ENCODE measurements at regions not wholly inside any gene's neighbourhood (a gene's known extent, or its start where the extent isn't known, plus 50 kb on each side); places are given as distances from the start of the nearest gene placed in this dataset.

DNA sequence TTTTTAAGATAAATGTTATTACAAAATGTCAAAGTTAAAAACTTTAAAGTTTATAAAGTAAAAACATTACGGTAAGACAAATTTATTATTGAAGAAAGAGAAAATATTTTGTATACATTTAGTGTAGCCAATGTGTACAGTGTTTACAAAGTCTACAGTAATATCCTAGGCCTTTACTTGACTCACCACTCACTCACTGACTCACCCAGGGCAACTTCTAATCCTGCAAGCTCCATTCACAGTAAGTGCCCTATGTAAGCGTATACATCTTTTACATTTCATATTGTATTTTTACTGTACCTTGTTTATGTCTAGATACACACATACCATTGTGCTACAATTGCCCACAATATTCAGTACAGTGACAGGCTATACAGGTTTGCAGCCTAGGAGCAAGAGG, 448.2 kb downstream of the KCTD12 start:
- Histone ChIP-seq H3K9me3 (ENCODE audit: control insufficient read depth in 1 of 2, low read length in 2 of 2) (no peaks in the 10 kb centered on the region), H3K27me3 (ENCODE audit: low read depth, low read length) (no peaks in the 10 kb centered on the region), H3K36me3 (ENCODE audit: control insufficient read depth in 1 of 2, insufficient read depth in 2 of 2, low read length in 2 of 2) (no peaks in the 10 kb centered on the region), H3K27ac (ENCODE audit: low read length) (no peak overlapping the region), H3K4me1 (ENCODE audit: control insufficient read depth in 1 of 2, insufficient read depth in 2 of 2, low read length in 2 of 2) (no peaks in the 10 kb centered on the region), H3K4me3 (ENCODE audit: low read depth in 1 of 2, low read length in 2 of 2) (no peak overlapping the region)

DNA sequence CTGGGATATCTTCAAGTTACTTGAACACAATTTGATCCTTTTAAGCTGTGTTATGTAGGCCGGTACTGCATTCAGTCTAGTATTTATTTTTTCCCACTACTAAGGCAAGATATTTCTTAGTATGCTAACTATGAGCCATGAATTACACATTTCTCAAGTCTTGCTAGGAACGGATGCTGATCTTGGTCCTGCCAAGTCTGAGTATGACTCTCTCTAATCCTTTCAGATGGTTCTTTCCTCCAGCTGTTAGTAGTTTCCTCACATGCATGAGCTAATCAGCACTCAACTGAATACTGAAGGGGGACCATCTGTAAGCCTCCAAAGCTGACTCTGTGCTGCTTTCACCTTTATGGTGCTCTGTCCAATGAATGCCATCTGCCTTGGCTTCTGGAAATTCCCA, 460.3 kb downstream of the KCTD12 start:
- Histone ChIP-seq H3K27me3 (ENCODE audit: low read depth, low read length) (no peaks in the 10 kb centered on the region), H3K4me1 (ENCODE audit: control insufficient read depth in 1 of 2, insufficient read depth in 2 of 2, low read length in 2 of 2) (no peaks in the 10 kb centered on the region), H3K36me3 (ENCODE audit: control insufficient read depth in 1 of 2, insufficient read depth in 2 of 2, low read length in 2 of 2) (no peaks in the 10 kb centered on the region), H3K9me3 (ENCODE audit: control insufficient read depth in 1 of 2, low read length in 2 of 2) (no peaks in the 10 kb centered on the region), H3K4me3 (ENCODE audit: low read depth in 1 of 2, low read length in 2 of 2) (no peak overlapping the region), H3K27ac (ENCODE audit: low read length) (no peak overlapping the region)

DNA sequence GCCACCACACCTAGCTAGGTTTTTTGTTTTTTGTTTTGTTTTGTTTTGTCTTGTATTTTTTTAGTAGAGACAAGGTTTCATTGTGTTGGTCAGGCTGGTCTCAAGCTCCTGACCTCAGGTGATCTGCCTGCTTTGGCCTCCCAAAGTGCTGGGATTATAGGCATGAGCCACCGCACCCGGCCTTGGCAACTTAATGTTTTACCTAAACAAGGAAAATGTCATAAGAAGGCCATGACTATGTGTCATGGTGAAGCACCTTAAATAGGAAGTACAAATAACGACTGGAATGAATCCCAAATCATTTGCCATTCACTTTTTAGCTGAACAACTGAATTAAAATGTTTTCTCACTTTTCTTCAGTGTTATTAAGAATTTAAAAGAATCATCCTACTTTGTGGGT, 465.2 kb downstream of the KCTD12 start:
- H3K4me1 ChIP-seq (ENCODE audit: control insufficient read depth in 1 of 2, insufficient read depth in 2 of 2, low read length in 2 of 2) = no peaks in the 10 kb centered on the region
- no peaks in the 10 kb centered on the region for H3K36me3 ChIP-seq (ENCODE audit: control insufficient read depth in 1 of 2, insufficient read depth in 2 of 2, low read length in 2 of 2)
- H3K27me3 ChIP-seq (ENCODE audit: low read depth, low read length) = no peaks in the 10 kb centered on the region
- no peak overlapping the region for H3K27ac ChIP-seq (ENCODE audit: low read length)
- no peak overlapping the region for H3K4me3 ChIP-seq (ENCODE audit: low read depth in 1 of 2, low read length in 2 of 2)
- H3K9me3 ChIP-seq (ENCODE audit: control insufficient read depth in 1 of 2, low read length in 2 of 2) = no peaks in the 10 kb centered on the region

DNA sequence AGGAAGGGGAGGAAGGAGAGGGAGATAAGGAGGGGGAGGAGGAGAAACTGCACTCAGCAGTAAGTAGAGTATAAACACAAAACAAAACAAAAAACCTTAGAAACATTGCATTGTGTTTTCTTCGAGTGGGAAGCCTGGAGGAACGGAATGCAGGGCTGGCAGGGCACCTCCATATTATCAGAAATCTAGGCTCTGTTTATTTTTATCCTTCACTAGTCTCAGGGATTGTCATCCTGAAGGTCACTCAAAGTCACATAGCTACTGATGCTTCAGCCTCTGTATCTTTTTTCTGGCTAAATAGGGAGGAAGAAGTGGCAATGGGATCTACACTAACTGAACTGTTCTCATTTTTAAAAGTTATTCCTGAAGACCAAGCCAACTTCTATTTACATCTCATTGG, 467.8 kb downstream of the KCTD12 start:
- Histone ChIP-seq H3K27ac (ENCODE audit: low read length) (no peak overlapping the region), H3K4me3 (ENCODE audit: low read depth in 1 of 2, low read length in 2 of 2) (no peak overlapping the region), H3K27me3 (ENCODE audit: low read depth, low read length) (no peaks in the 10 kb centered on the region), H3K4me1 (ENCODE audit: control insufficient read depth in 1 of 2, insufficient read depth in 2 of 2, low read length in 2 of 2) (no peaks in the 10 kb centered on the region), H3K9me3 (ENCODE audit: control insufficient read depth in 1 of 2, low read length in 2 of 2) (no peaks in the 10 kb centered on the region), H3K36me3 (ENCODE audit: control insufficient read depth in 1 of 2, insufficient read depth in 2 of 2, low read length in 2 of 2) (no peaks in the 10 kb centered on the region)

DNA sequence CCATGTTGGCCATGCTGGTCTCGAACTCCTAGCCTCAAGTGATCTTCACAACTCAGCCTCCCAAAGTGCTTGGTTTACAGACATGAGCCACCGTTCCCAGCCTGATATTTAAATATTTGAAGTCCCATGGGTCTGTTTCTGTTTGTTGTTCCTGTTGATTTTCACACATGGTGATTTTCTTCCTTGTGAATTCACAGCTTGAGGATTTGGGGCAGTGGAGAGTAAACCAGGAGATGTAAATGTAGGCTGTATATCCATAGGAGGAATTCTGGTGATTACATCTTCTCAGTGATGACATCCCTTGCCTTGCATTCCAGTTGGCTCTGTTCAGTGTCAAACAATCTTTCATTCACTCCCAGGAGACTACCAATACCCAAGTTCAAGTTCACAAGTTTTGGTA, 471.9 kb downstream of the KCTD12 start:
- no peaks in the 10 kb centered on the region for H3K4me1 ChIP-seq (ENCODE audit: control insufficient read depth in 1 of 2, insufficient read depth in 2 of 2, low read length in 2 of 2)
- H3K9me3 ChIP-seq (ENCODE audit: control insufficient read depth in 1 of 2, low read length in 2 of 2) = no peaks in the 10 kb centered on the region
- H3K27me3 ChIP-seq (ENCODE audit: low read depth, low read length) = no peaks in the 10 kb centered on the region
- no peaks in the 10 kb centered on the region for H3K36me3 ChIP-seq (ENCODE audit: control insufficient read depth in 1 of 2, insufficient read depth in 2 of 2, low read length in 2 of 2)
- no peak overlapping the region for H3K27ac ChIP-seq (ENCODE audit: low read length)
- H3K4me3 ChIP-seq (ENCODE audit: low read depth in 1 of 2, low read length in 2 of 2) = no peak overlapping the region

DNA sequence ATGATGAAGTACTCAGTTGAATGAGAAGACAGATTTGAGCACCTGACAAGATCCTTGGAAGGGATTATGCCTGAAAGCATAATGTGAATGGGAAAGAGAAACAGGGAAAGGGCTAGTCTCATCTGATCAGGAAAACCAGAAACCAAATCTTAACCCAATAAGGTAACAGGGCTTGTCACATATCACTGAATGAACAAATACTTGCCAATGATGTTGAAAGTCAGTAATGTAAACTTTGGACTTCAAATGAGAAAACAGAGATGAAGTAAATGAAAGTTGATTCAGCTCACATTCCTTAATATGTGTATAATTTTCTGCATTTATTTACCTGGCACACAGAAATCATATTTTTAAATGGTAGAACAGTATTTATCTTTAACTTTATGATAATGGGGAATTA, 480.0 kb downstream of the KCTD12 start:
- no peaks in the 10 kb centered on the region for H3K27me3 ChIP-seq (ENCODE audit: low read depth, low read length)
- no peaks in the 10 kb centered on the region for H3K36me3 ChIP-seq (ENCODE audit: control insufficient read depth in 1 of 2, insufficient read depth in 2 of 2, low read length in 2 of 2)
- H3K4me3 ChIP-seq (ENCODE audit: low read depth in 1 of 2, low read length in 2 of 2) = no peak overlapping the region
- H3K27ac ChIP-seq (ENCODE audit: low read length) = no peak overlapping the region
- no peaks in the 10 kb centered on the region for H3K9me3 ChIP-seq (ENCODE audit: control insufficient read depth in 1 of 2, low read length in 2 of 2)
- H3K4me1 ChIP-seq (ENCODE audit: control insufficient read depth in 1 of 2, insufficient read depth in 2 of 2, low read length in 2 of 2) = no peaks in the 10 kb centered on the region

DNA sequence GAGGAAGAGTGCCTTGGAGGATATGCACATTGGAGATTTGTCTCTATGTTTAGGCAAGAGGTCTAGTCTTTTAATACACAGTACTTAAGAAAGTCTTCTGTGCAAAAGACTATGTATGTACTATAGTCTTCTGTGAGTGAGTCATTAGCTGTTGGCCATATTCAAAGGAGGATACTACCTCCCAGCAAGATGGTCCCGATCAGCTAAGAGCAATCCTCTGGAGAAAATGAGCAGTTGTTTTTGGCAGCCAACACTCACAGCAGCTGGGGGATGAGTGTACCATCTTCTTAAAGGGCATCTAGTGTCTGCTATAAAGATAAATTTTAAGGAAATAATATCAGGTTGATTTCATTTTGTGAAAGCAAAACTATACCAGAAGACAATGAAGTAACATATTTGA, 487.8 kb downstream of the KCTD12 start:
- no peak overlapping the region for H3K4me3 ChIP-seq (ENCODE audit: low read depth in 1 of 2, low read length in 2 of 2)
- H3K27ac ChIP-seq (ENCODE audit: low read length) = no peak overlapping the region
- no peaks in the 10 kb centered on the region for H3K36me3 ChIP-seq (ENCODE audit: control insufficient read depth in 1 of 2, insufficient read depth in 2 of 2, low read length in 2 of 2)
- H3K9me3 ChIP-seq (ENCODE audit: control insufficient read depth in 1 of 2, low read length in 2 of 2) = no peaks in the 10 kb centered on the region
- no peaks in the 10 kb centered on the region for H3K27me3 ChIP-seq (ENCODE audit: low read depth, low read length)
- H3K4me1 ChIP-seq (ENCODE audit: control insufficient read depth in 1 of 2, insufficient read depth in 2 of 2, low read length in 2 of 2) = no peaks in the 10 kb centered on the region

DNA sequence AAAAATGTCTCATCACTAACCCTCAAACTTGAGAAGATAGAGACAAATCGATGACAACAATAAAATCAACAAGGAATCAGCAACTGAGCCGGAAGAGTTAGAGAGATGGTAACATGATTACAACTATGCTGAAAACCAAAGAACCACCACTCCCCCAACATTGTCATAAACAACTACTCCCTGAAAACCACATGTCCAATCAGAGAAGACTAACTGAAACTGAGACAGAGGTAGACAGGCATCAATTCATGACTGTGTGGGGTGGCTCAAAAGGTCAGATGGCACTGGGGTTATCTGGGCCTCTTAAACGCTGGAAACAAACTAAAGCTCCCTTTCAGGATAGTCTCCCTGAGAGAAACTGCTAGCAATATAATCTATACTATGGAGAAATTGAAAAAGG, 488.8 kb downstream of the KCTD12 start:
- H3K27ac ChIP-seq (ENCODE audit: low read length) = no peak overlapping the region
- H3K27me3 ChIP-seq (ENCODE audit: low read depth, low read length) = no peaks in the 10 kb centered on the region

DNA sequence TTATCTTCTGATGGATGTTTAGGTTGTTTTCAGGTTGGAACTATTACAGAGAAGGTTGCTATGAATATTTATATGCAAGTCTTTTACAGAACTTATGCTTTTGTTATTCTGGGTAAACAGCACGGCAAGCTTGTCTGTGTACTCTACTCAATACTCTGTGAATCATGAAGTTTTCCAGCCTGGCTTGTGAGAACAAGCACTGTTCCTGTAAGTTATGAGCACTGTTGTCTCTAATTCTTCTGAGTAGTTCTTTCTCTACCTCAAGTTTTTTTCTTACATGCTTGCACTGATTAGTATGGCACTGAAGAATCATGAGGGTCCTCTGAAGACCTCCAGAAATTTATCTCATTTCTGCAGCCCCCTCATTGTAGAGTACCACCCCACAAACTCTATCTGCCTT, 496.9 kb downstream of the KCTD12 start:
- H3K9me3 ChIP-seq (ENCODE audit: control insufficient read depth in 1 of 2, low read length in 2 of 2) = no peaks in the 10 kb centered on the region
- H3K27ac ChIP-seq (ENCODE audit: low read length) = no peak overlapping the region
- no peak overlapping the region for H3K4me3 ChIP-seq (ENCODE audit: low read depth in 1 of 2, low read length in 2 of 2)
- peaks cover 0 to 27% of the 10 kb centered on the region in 2 donors for H3K4me1 ChIP-seq (ENCODE audit: control insufficient read depth in 1 of 2, insufficient read depth in 2 of 2, low read length in 2 of 2)
- no peaks in the 10 kb centered on the region for H3K27me3 ChIP-seq (ENCODE audit: low read depth, low read length)
- H3K36me3 ChIP-seq (ENCODE audit: control insufficient read depth in 1 of 2, insufficient read depth in 2 of 2, low read length in 2 of 2) = no peaks in the 10 kb centered on the region

More for the DNA sequence above, 488.8 kb downstream of the KCTD12 start:
- Histone ChIP-seq H3K4me1 (ENCODE audit: control insufficient read depth in 1 of 2, insufficient read depth in 2 of 2, low read length in 2 of 2) (no peaks in the 10 kb centered on the region), H3K36me3 (ENCODE audit: control insufficient read depth in 1 of 2, insufficient read depth in 2 of 2, low read length in 2 of 2) (no peaks in the 10 kb centered on the region), H3K9me3 (ENCODE audit: control insufficient read depth in 1 of 2, low read length in 2 of 2) (no peaks in the 10 kb centered on the region), H3K4me3 (ENCODE audit: low read depth in 1 of 2, low read length in 2 of 2) (no peak overlapping the region)

DNA sequence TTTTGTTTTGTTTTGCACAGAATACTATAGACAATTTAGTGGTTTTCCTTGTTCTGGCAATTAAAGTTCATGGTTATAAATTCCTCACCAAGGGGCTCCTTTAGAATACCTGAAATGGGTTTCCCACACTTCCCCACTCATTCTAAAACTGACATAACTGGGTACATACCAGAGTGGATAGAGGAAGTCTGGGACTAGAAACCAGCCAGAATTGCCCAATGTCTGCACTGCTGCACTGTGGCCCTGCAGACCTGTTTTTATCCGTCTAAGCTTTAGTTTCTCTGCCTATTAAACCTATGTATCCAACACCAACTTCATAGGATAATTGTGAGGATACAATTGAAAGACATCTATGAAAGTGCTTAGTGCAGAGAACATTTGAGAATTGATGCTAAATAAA, 498.6 kb downstream of the KCTD12 start:
- Histone ChIP-seq H3K4me3 (ENCODE audit: low read depth in 1 of 2, low read length in 2 of 2) (no peak overlapping the region), H3K9me3 (ENCODE audit: control insufficient read depth in 1 of 2, low read length in 2 of 2) (no peaks in the 10 kb centered on the region), H3K36me3 (ENCODE audit: control insufficient read depth in 1 of 2, insufficient read depth in 2 of 2, low read length in 2 of 2) (peaks cover 0 to 3% of the 10 kb centered on the region in 2 donors), H3K27me3 (ENCODE audit: low read depth, low read length) (no peaks in the 10 kb centered on the region), H3K4me1 (ENCODE audit: control insufficient read depth in 1 of 2, insufficient read depth in 2 of 2, low read length in 2 of 2) (peaks cover 0 to 34% of the 10 kb centered on the region in 2 donors), H3K27ac (ENCODE audit: low read length) (no peak overlapping the region)

DNA sequence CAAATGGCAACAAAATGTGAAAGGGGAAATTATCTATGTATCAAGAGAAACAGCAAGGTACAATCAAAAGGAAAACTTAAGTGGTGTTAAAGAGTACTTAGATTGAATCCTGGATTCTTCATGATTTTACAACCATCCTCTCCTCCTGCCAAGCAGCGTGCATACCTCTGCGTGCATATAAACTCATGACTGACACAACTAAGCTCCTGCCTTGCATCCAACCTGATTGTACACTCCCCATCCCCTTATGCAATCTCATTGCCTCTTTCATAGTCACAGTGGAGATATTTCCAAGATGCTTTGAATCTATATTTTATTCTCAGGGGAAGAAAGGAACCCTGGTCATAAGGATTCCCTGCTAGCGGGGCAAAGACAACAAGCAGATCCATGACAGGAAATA, 499.9 kb downstream of the KCTD12 start:
- peaks cover 0 to 3% of the 10 kb centered on the region in 2 donors for H3K36me3 ChIP-seq (ENCODE audit: control insufficient read depth in 1 of 2, insufficient read depth in 2 of 2, low read length in 2 of 2)
- no peak overlapping the region for H3K4me3 ChIP-seq (ENCODE audit: low read depth in 1 of 2, low read length in 2 of 2)
- H3K4me1 ChIP-seq (ENCODE audit: control insufficient read depth in 1 of 2, insufficient read depth in 2 of 2, low read length in 2 of 2) = peaks cover 0 to 34% of the 10 kb centered on the region in 2 donors
- H3K9me3 ChIP-seq (ENCODE audit: control insufficient read depth in 1 of 2, low read length in 2 of 2) = no peaks in the 10 kb centered on the region
- H3K27me3 ChIP-seq (ENCODE audit: low read depth, low read length) = no peaks in the 10 kb centered on the region
- no peak overlapping the region for H3K27ac ChIP-seq (ENCODE audit: low read length)

DNA sequence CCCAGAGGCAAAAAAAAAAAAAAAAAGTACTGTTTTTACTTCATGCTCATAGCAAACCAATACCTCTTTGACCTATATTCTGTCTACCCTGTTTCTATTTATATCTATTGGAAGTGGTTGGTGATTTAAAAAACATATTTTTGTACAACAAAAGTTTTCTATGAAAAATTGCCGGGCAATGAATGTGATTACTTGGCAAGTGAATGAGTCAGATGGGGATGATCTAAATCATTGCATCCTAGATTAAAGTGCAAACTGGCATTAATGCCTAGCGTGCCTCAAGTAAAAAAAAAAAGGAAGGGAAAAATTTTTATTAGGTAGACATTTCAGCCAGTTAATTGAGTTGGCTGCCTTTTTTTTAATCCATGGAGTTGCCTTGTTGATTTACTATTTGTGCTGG, 500.6 kb downstream of the KCTD12 start:
- peaks cover 0 to 34% of the 10 kb centered on the region in 2 donors for H3K4me1 ChIP-seq (ENCODE audit: control insufficient read depth in 1 of 2, insufficient read depth in 2 of 2, low read length in 2 of 2)
- H3K9me3 ChIP-seq (ENCODE audit: control insufficient read depth in 1 of 2, low read length in 2 of 2) = no peaks in the 10 kb centered on the region
- H3K36me3 ChIP-seq (ENCODE audit: control insufficient read depth in 1 of 2, insufficient read depth in 2 of 2, low read length in 2 of 2) = peaks cover 0 to 3% of the 10 kb centered on the region in 2 donors
- H3K27ac ChIP-seq (ENCODE audit: low read length) = no peak overlapping the region
- H3K4me3 ChIP-seq (ENCODE audit: low read depth in 1 of 2, low read length in 2 of 2) = no peak overlapping the region
- H3K27me3 ChIP-seq (ENCODE audit: low read depth, low read length) = no peaks in the 10 kb centered on the region

All from muscle layer of duodenum (tissue), 2 donors.